HG02798 (cell line): ENCODE measurements at regions not wholly inside any gene's neighbourhood (a gene's known extent, or its start where the extent isn't known, plus 50 kb on each side); places are given as distances from the start of the nearest gene placed in this dataset.
"Not testable (repeated sequence)": the region's sequence is repeated elsewhere in the genome, so short reads cannot be mapped to it uniquely, and the experiment has no call there.

Experiments used
- ATAC-seq: cut with Tn5 transposase; IDR thresholded peaks from one replicate; pipeline ENCODE4 v1.9.1; 2021; ENCODE audit warnings: mild to moderate bottlenecking; ENCODE audit not compliant: unreplicated experiment, poor library complexity

DNA sequence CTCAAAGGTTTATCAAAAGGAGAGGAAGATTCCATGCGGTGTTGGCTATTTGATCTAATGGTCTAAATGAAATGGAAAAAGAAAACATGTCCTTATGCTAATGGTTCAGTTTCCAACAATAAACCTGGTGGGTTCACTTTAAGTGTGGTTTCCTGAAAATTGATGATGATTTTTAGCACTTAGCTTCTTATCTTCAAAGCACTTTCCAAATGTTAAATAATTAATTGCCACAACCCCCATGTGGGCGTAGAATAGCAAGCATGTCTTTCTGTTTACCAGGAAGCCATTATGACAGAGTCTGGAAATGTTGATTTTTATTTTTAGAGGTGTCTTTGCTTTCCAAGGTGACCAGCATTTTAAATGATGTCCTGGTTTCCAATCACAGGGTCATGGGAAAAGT lies 134.8 kb upstream of the SLC4A4 start:
- ATAC-seq, result no peak

DNA sequence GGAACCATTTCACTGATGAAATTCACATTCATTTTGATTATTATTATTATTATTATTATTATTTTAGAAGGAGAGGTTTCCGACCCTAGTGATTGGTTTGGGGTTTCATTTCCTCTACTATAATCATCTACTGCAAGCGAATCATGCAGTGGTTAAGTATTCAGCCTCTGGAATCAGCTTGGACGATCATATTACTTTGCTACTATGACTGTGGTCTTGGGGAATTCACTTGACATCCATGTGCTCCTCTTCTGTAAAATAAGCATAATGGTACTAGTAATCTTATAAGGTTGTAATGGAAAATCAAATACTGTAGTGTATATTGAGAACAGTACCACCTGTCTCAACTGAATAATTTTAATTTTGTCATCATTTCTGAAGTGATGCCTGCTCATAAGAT lies 132.1 kb upstream of the SLC4A4 start:
- ATAC-seq, result no peak

DNA sequence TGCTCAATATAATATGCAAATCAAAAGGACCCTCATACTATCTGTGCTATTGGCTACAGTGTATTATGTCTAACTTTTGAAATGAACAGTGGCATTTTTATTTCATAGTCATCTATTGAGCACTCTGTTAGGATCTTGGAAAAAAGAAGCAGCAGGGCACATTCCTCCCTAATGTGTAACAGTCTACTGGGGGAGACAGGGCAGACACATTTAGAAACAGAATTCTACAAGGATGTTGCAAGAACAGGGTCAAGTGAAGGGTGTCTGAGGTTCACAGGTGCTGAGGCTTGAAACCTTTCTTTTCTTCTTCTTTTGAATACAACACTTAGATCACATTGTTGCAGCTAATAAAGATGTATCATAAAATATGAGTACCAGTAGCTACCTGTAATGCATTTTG lies 129.7 kb upstream of the SLC4A4 start:
- ATAC-seq, result no peak

DNA sequence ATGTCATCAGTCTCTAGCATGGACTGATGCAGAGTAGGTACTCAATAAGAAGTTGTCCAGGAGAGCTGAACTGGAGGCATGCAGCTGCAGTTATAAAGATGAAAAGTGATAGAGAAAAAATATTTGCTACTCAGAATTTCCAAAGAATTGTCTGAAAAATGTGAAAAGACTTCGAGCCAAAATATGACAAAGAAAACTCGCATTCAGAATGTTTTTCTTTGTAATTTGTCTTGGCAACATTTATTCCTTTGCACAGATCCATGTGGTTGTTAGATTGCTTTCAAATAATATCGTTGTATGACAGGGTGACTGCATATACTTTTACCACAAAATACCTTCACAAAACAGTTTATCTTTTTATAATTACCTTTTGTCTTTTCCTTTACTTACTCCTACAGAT lies 128.0 kb upstream of the SLC4A4 start:
- no peak for ATAC-seq

DNA sequence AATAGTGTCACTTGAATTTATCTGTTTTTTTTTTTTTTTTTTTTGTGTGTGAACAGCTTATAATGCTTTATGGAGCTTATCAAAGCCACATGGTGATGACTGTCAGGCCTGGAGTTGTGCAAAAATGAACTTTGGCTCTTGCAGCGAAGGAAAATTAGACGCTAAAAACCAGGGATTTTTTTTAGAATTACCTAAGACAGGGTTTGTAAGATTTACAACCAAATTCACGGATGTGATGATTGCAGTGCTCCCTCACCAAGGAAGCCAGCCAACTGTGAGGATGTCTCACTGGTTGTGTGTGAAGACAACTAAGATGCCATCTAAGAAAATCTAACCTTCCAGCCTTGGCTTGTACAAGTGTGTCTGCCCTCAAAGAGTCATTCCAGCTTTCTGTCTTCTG lies 127.1 kb upstream of the SLC4A4 start:
- ATAC-seq, result no peak

DNA sequence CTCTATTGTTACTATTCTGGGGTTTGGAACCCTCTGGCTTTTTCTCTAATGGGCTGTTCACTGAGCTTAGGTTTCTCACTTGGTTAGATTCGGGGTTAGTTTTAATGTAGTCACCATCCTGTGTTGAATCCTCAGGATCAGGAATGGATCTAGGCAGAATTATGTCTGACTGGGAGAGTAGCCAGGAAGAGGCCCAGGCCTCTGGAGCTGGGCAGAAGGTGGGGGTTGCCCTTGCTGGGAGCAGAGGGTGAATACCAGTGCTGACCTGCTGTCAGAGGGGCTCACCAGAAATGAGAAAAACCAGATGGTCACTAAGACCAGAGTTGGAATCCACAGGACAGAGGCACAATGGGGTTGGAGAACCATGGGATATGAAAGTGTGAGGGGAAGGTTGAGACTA lies 126.6 kb upstream of the SLC4A4 start:
- no peak for ATAC-seq

DNA sequence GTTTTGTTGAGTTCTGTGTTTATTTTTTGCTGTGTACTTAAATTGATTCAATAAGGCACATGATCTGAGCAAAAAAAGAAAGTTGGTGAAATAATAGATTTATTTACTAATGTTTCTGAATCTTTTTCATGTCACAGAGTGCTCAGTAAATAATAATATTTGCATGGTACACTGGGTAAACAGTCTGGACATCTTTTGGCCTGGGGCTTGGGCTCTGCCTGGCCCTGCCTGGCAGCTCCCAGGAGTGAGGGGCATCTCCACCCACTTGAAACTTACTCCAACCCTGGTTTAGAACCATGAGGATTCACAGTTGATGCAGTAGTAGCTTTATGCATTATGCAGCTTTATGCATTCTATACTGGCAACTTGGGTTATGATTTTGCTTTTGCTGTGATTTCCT lies 124.2 kb upstream of the SLC4A4 start:
- no peak for ATAC-seq

DNA sequence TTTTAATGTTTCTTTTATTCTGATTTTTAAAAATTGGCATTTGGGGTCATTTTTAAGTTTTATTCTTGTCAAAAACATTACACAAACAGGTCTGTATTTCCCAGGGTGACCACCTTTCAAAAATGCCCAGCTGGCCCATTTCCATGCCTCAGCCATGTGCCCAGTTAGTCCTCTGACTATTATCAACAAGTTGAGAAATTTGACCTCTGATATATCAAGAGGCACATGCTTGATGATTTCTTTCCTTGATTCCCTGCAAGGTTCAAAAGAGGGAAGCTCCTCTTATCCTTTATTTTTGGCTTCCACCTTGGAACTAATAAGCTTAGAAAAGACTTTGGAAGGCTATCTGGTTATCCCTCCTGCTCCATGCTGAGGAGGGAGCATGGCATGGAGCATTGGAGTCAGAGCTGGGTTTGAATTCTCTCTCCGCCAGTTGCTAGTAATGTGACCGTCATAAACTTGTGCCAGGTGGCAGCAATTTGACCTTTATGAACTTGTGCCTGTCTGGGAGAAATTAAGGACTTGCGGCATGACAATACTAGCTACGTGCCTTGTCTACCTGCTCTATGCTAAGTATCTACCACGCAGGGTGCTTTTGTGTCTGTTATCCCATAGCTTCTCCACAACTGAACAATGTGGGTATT lies 122.4 kb upstream of the SLC4A4 start:
- ATAC-seq, result no peak

DNA sequence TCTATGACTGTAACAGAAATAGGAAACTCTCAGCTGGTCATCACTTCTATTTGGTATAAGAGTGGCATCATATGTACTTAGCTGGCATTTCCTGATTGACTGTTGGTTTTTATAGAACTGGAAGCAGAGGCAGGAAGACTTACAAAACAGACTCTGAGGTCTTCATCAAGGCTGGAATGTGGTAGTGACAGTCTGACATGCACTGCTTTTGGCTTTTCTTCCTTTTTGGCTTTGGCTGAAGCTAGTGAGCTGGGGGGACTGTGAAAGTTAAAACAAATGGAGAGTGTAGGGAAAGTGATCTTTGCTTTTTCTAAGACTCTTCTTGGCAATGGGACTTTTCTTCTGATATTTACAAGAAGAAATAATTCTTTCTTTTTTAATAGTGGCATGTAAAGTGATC lies 121.1 kb upstream of the SLC4A4 start:
- ATAC-seq, result no peak

DNA sequence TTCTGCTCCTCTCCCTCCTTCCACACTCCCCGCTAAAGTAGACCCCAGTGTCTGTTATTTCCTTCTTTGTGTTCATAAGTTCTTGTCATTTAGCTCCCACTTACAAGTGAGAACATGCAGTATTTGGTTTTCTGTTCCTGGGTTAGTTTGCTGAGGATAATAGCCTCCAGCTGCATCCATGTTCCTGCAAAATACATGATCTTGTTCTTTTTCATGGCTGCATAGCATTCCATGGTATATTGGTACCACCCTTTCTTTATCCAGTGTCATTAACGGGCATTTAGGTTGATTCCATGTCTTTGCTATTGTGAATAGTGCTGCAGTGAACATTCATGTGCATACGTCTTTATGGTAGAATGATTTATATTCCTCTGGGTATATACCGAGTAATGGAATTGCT lies 118.0 kb upstream of the SLC4A4 start:
- not testable (repeated sequence) for ATAC-seq

DNA sequence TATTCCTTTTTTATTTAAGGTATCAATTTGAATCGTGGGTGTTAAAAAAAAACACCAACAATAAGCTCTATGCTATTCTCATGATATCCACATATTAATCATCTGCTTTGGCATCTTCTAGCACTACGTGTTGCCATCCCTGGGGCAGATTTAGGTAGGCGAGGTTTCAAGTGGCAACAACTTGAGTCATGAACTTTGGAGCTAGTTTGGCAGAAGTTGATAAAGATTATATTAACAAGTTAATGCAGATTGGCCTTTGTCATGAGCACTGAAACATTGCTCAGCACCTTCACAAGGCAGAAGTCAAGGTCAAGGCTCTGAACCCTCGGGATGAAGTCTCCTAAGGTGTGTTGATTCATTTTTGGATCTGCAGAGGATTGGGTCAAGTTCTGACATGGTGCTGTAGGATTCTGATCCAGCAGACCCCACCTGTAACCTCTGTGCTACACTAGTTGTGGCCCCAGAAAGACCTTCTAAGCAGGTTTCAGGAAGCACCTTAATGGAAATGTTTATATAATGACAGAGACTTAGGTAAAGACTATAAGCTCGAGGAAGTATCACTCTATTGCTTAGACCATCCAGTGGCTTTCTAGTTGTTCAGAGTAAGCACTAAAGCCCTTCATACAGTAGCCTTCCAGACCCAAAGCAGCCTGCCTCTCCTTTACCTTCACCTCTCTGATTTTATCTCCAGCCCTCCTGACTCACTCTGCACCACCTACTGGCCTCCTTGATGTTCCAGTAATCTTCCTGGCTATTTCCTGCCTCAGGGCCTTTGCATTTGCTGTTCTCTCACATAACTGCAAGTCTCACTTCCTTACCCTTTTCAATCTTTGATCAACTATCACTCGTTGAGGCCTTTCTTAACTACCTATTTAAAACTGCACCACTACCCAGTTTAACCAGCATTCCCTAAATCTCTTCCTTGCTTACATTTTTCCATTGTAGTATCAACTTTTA lies 117.0 kb upstream of the SLC4A4 start:
- ATAC-seq, result no peak

DNA sequence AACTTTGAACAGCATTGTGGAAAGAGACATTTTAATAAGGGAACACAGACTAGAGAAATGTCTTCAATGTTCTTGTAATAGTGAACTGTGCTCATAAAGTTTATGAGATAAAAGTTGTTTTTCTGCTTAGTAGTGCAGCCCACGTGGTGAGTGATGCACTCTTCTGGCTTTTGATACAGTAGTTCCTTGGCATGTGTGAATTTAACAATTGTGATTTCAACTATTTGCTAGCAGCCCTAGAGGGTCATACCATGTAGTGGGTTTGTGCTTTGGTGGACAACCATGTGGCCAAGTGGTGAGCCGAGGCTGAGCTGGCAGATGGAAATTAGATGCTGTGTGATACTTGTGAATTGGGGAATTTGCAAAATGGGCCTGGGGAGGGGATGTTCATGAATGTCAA lies 116.2 kb upstream of the SLC4A4 start:
- ATAC-seq, result no peak

DNA sequence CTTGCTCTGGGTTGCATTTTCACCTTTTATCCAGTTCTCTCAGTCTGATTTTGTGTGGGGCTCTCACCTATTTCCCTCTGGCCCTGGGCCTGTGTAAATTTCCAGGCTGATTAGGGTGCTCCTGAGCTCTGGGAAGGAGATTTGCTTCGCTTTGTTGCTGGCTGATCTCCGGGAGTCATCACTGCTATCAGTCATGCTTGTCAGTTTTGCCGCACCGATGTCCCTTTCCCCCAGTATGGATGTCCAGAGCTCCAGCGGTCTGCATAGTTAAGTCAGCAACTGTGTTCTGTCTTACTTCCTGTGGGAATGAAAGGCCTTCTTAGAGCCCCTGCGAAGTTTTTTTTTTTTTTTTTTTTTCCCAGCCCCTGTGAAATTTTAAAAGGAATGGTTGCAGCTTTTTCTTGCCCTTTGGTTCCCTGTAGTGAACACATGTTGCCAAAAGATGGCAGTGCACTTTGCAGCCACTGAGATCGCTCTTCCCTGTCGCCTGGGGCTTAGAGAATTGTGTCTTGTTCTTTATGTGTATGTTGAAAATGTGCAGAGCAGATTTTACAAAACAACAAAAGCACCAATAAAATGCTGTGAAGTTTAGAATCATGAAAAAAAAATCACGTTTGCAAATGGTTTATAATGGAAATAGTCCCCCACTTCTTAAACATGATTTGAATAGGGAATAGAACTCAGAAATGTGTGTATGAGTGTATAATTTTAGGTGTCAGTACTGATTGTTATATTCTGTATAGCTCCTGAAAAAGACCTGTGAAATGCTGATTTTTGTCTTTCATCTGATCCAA lies 109.1 kb upstream of the SLC4A4 start:
- peak; percentile 48 for ATAC-seq

DNA sequence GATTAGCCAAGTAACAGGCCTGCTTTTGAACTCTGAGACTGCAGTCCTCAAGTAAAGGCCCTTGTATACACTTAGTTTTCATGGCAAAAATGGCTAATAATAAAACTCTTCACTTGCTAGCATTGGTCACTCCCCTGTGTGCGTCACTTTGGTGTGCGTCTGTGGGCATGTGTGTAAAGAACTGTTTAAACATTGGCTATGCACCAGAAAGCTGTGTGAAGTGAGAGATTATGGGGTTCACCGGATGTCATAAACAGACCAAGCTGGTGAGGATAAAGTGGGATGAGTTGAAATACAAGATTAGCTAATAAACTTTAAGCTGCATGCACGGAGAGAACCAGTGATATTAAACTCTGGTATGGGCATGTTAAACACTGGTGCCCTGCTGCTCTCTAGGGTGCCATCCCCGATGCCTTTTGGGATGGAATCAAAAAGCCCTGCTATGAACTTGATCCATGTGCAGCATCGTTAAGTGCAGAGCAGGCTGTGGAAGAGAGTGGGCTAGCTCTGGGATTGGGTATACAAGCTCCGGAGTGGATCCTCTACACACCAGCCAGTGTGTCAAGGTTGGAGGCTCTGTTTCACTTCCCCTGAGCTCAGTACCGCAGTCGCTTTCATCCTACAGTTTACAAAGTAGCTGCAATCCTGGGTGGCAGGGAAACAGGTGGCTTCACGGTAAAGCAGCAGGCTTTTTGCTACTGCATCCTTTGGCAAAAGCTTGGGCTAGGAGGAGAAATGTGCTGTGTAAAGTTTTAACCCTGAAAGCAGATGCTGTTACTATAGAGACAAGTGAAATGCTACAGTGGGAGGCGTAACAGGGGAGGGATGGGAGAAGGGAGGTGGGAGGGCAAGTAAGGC lies 108.3 kb upstream of the SLC4A4 start:
- ATAC-seq, result no peak

DNA sequence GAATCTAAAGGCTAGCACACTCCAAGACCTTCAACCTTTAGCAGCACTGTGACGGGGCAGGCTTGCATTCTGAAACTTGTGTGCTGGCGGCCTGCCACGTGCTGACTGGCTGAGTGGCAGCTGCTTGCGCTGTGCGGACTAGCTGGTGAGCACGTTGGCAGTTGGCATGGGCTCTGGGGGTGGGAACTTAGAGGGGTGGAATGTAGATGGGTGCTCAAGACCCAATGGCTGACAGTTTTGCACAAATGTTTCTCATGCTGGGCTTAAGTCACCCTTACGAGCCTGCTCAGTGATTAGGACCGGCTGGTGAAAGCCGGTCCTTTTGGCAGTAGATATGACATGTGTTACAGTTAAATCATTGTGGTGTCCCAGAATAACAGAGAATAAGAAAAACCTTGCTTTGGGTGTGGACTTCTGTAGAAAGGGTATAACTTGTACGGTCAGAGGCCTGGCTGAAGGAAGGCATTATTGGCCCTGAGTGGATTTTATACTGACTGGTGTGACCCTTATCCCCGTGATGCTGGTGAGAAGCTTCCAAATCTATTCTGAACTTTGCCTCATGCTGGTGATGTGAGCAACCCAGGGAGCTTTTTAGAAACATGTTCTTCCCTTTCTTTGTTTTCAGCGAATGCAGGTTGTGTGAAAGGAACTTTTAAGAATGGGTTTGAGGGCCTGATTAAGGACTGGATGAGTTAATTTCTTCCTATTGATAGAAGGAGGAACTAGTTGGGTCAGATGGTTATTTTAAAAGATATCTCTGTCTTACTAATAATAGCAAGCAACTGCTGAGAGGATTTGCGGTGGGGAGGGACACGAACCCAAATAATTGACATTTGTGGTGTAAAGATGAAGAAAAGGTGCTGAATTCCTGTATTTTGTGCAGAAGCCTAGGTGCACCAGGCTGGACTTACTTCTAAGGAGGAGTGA lies 107.4 kb upstream of the SLC4A4 start:
- no peak for ATAC-seq

DNA sequence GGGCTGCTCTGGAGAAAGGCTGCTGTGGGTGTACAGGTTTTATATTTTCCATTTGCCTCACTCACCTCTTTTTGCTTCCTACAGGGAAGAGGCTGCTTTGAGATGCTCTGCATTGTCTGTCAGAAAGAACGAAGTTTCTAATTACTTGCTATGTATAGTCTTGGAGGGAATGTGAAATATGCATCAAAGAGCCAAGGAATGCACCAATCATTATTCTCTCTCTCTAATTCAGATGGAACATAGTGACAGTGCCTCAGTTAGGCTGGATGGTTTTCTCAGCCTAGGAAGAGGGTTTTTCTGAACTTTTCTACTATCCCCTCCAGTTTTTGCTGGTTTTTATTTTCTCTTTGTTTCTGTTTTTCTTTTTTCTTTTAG lies 106.8 kb upstream of the SLC4A4 start:
- ATAC-seq, result no peak

DNA sequence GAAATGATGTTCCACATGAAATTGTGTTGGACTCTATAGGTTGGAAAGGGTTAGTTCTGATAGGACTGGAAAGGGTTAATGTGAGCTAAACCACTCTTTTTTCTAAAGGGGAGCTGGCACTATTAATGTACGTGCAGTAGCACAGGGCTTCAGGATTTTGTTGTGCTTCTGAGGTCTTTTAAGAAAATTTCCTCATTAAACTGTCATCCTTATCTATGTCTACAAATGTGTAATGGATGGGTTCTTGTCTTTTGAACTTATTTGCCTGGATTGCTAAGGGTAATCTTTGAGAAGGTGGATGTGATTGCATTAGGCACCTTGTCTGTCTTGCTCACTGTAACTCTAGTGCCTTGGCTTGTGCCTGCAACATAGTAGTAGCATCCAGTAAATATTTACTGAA lies 106.0 kb upstream of the SLC4A4 start:
- no peak for ATAC-seq

DNA sequence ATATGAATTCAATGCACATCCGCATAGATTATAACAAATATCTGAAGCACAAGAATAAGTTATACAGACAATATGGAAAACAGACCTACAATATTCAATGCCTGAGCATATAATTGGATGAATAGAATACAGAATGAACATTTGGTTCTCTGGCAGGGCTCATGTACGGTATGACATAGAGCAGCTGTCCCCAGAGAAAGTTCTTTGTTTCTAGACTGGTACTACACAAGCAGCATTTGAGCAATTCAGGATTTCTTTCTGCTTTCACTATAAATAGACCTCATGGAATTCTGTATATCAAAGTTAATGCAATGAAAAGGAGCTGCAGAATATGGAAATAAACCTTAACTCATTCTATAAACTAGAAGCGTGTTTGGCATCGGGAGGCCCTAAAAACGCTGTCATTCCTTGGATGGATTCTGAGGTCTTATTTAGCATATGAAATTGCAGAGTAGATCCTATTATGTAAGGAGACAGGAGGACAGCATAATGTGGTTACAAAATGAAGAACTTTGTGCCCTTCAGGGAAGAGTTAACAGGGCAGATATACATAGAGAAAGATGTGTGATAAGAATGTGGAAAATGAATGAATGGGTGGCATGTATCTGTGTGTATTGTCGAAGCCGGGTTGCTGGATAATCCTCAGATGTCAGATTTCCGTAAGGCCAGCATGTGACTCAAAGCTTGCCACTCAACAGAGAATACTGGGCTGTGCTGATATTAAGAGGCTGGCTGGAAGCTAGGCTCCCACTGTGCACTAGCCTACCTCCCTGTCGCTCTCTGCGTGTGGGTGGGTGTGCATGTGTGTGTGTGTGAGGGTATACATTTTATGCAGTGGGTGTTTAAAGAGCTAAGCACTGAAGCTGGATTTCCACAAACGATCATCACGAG lies 103.3 kb upstream of the SLC4A4 start:
- ATAC-seq, result no peak
